Gastrocnemius medialis (tissue), 4 donors: ENCODE measurements at regions not wholly inside any gene's neighbourhood (a gene's known extent, or its start where the extent isn't known, plus 50 kb on each side); places are given as distances from the start of the nearest gene placed in this dataset.

Source experiments
- ATAC-seq, 2 donors: fragments of 150-250 bp; one replicate each; pipeline ENCODE4 v1.9.1; 2016
- DNase-seq, 2 donors: peaks; one replicate each; pipeline ENCODE4 v3.0.0-alpha.2; 2019
- H3K27ac ChIP-seq, 4 donors: fragments of 200-600 bp; sonication (generic); 1 replicate in 1 of 4; 2 replicates in 3 of 4; pipeline ENCODE4 v1.5.1; 2016 to 2018; ENCODE audit warnings: mild to moderate bottlenecking in 2 of 4, moderate library complexity in 1 of 4
- H3K27me3 ChIP-seq, 3 donors: fragments of 200-600 bp; sonication (generic) in 2 of 3; 1 replicate in 1 of 3; 2 replicates in 2 of 3; pipeline versions ENCODE4 v1.5.1 to v1.6.0; 2016 to 2019; ENCODE audit warnings: mild to moderate bottlenecking in 1 of 3, moderate library complexity in 1 of 3
- H3K36me3 ChIP-seq, 2 donors: fragments of 200-600 bp; sonication (generic) in 1 of 2; one replicate each; pipeline ENCODE4 v1.5.1; 2017 to 2018
- H3K4me1 ChIP-seq, 2 donors: fragments of 200-600 bp; sonication (generic) in 1 of 2; one replicate each; pipeline ENCODE4 v1.5.1; 2016 to 2017; ENCODE audit warnings: mild to moderate bottlenecking in 2 of 2
- H3K4me3 ChIP-seq, 4 donors: fragments of 200-600 bp; sonication (generic) in 3 of 4; 1 replicate in 1 of 4; 2 replicates in 3 of 4; pipeline ENCODE4 v1.5.1; 2016 to 2019; ENCODE audit warnings: mild to moderate bottlenecking in 2 of 4
- H3K9me3 ChIP-seq, 3 donors: fragments of 200-600 bp; sonication (generic) in 2 of 3; 1 replicate in 1 of 3; 2 replicates in 2 of 3; pipeline ENCODE4 v1.5.1; 2016 to 2019
- CTCF ChIP-seq, 5 experiments: fragments of 450-650 bp in 3 of 5; fragments of 200-600 bp in 2 of 5; sonication (generic) in 2 of 5; IDR thresholded peaks in 4 of 5; conservative IDR thresholded peaks in 1 of 5; 1 replicate in 4 of 5; 2 replicates in 1 of 5; pipeline ENCODE4 v1.5.1; 2016 to 2019; ENCODE audit warnings: antibody characterized with exemption in 5 of 5, mild to moderate bottlenecking in 3 of 5, moderate library complexity in 3 of 5
- POLR2A ChIP-seq, 2 donors: fragments of 450-650 bp; IDR thresholded peaks; one replicate each; pipeline ENCODE4 v1.6.1; 2017; ENCODE audit warnings: antibody characterized with exemption in 2 of 2, mild to moderate bottlenecking in 2 of 2, moderate library complexity in 2 of 2
- in situ Hi-C, 4 donors: fragments of 200-750 bp; cut with MboI; loops; one replicate each; pipeline versions ENCODE4 v1.15.0 to v1.8.0; 2017; ENCODE audit warnings: low sequenced_read_pairs in 4 of 4
- intact Hi-C: fragments of 100-400 bp; cut with DNase I; formaldehyde crosslinking; loops from one replicate; pipeline ENCODE4 v1.15.1; 2023; ENCODE audit warnings: low total_unique reads

GRCh38 chr9:118751077-118751847, 618.0 kb downstream of the BRINP1 start:
- no peak overlapping the region for H3K4me3 ChIP-seq
- DNase-seq = no peak
- H3K36me3 ChIP-seq = no peaks in the 10 kb centered on the region
- intact Hi-C loops = no loop called here
- ATAC-seq = no peak
- no peaks in the 10 kb centered on the region for H3K4me1 ChIP-seq
- no peaks in the 10 kb centered on the region for H3K9me3 ChIP-seq
- H3K27me3 ChIP-seq = no peaks in the 10 kb centered on the region
- TF ChIP-seq POLR2A (IDR thresholded peaks at IDR 0.05) = no peak
- no peak for TF ChIP-seq CTCF (IDR thresholded peaks at IDR 0.05 in 4 of 5, conservative IDR thresholded peaks at IDR 0.05 in 1 of 5)
- no peak overlapping the region for H3K27ac ChIP-seq
- in situ Hi-C loops = no loop called here

GRCh38 chr9:118751848-118752223, 617.4 kb downstream of the BRINP1 start:
- no peaks in the 10 kb centered on the region for H3K4me1 ChIP-seq
- H3K27me3 ChIP-seq = no peaks in the 10 kb centered on the region
- DNase-seq (no peak), ATAC-seq (no peak)
- H3K4me3 ChIP-seq = no peak overlapping the region
- no peak overlapping the region for H3K27ac ChIP-seq
- intact Hi-C loops = no loop called here
- no peaks in the 10 kb centered on the region for H3K9me3 ChIP-seq
- TF ChIP-seq CTCF (IDR thresholded peaks at IDR 0.05 in 4 of 5, conservative IDR thresholded peaks at IDR 0.05 in 1 of 5) = no peak
- no peak for TF ChIP-seq POLR2A (IDR thresholded peaks at IDR 0.05)
- in situ Hi-C loops = no loop called here
- no peaks in the 10 kb centered on the region for H3K36me3 ChIP-seq

- Histone ChIP-seq H3K4me1 (no peaks in the 10 kb centered on the region), H3K36me3 (no peaks in the 10 kb centered on the region), H3K27me3 (no peaks in the 10 kb centered on the region), H3K4me3 (no peak overlapping the region), H3K9me3 (peaks cover 0 to 3% (median 0%) of the 10 kb centered on the region in 3 donors), H3K27ac (no peak overlapping the region)
- intact Hi-C loops = no loop called here
- TF ChIP-seq CTCF (IDR thresholded peaks at IDR 0.05 in 4 of 5, conservative IDR thresholded peaks at IDR 0.05 in 1 of 5) = no peak
- TF ChIP-seq POLR2A (IDR thresholded peaks at IDR 0.05) = no peak
- ATAC-seq (no peak), DNase-seq (no peak)
- in situ Hi-C loops = no loop called here
Observed at GRCh38 chr9:118761016-118761790, 608.0 kb downstream of the BRINP1 start.

- no peak overlapping the region for H3K27ac ChIP-seq
- H3K27me3 ChIP-seq = no peaks in the 10 kb centered on the region
- H3K4me3 ChIP-seq = no peak overlapping the region
- ATAC-seq (no peak), DNase-seq (no peak)
- H3K36me3 ChIP-seq = no peaks in the 10 kb centered on the region
- no peak for TF ChIP-seq CTCF (IDR thresholded peaks at IDR 0.05 in 4 of 5, conservative IDR thresholded peaks at IDR 0.05 in 1 of 5)
- in situ Hi-C loops (no loop called here), intact Hi-C loops (no loop called here)
- H3K9me3 ChIP-seq = no peaks in the 10 kb centered on the region
- H3K4me1 ChIP-seq = no peaks in the 10 kb centered on the region
Observed at GRCh38 chr9:118767571-118767970, 601.7 kb downstream of the BRINP1 start.
